ENCODE measurements at regions not wholly inside any gene's neighbourhood (a gene's known extent, or its start where the extent isn't known, plus 50 kb on each side); places are given as distances from the start of the nearest gene placed in this dataset.

DNA sequence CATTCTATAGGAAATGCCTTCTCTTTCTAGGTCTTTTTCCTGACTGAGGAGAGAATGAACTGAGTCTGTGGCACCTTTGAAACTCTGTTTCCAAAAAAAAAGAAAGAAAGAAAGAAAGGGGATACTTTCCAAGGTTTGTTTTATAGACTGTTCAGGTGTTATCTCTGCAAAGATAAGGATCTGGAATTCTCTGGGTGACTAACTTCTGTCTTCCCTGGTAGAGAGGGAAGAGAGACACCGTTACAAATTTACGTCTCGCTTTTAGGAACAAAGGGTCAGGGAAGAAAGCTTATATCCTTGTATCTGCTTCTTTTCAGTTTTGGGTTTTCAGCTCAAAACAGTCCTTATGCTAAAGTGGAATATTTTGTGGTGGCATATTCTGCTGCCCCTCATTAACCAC is 314.1 kb downstream of the RAPGEF2 start:
- TF ChIP-seq, protein P1, sequence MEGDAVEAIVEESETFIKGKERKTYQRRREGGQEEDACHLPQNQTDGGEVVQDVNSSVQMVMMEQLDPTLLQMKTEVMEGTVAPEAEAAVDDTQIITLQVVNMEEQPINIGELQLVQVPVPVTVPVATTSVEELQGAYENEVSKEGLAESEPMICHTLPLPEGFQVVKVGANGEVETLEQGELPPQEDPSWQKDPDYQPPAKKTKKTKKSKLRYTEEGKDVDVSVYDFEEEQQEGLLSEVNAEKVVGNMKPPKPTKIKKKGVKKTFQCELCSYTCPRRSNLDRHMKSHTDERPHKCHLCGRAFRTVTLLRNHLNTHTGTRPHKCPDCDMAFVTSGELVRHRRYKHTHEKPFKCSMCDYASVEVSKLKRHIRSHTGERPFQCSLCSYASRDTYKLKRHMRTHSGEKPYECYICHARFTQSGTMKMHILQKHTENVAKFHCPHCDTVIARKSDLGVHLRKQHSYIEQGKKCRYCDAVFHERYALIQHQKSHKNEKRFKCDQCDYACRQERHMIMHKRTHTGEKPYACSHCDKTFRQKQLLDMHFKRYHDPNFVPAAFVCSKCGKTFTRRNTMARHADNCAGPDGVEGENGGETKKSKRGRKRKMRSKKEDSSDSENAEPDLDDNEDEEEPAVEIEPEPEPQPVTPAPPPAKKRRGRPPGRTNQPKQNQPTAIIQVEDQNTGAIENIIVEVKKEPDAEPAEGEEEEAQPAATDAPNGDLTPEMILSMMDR (IDR thresholded peaks at IDR 0.05; ENCODE audit: control extremely low read depth in 1 of 3, insufficient read depth in 1 of 3, low read depth in 1 of 3, low read length in 3 of 3): no peak
- no peak for TF ChIP-seq TBP (IDR thresholded peaks at IDR 0.05; ENCODE audit: low read depth, low read length)
- no peak for TF ChIP-seq ZNF274 (IDR thresholded peaks at IDR 0.05; ENCODE audit: borderline replicate concordance, extremely low read depth, low read length)
- TF ChIP-seq BRCA1 (IDR thresholded peaks at IDR 0.05; ENCODE audit: low read depth, low read length): no peak
- no peak for TF ChIP-seq EP300 (IDR thresholded peaks at IDR 0.05; ENCODE audit: borderline replicate concordance in 1 of 2, low read depth in 2 of 2, low read length in 2 of 2)
- TF ChIP-seq GTF2F1 (IDR thresholded peaks at IDR 0.05; ENCODE audit: borderline replicate concordance, low read depth, low read length): no peak
- TF ChIP-seq PHF8 (conservative IDR thresholded peaks at IDR 0.05; ENCODE audit: low read depth, low read length): no peak
- no peak for TF ChIP-seq GABPA (IDR thresholded peaks at IDR 0.05; ENCODE audit: borderline replicate concordance, insufficient read depth, low read length)
- TF ChIP-seq SP1 (IDR thresholded peaks at IDR 0.05; ENCODE audit: low read depth, low read length): no peak
- no peak for TF ChIP-seq EZH2 (IDR thresholded peaks at IDR 0.05; ENCODE audit: low read depth, low read length, severe bottlenecking)
- TF ChIP-seq RXRA (IDR thresholded peaks at IDR 0.05; ENCODE audit: insufficient read depth, low read depth, low read length): no peak

All from H1 (cell line).